Colonic mucosa (tissue), 4 donors: ENCODE measurements at regions not wholly inside any gene's neighbourhood (a gene's known extent, or its start where the extent isn't known, plus 50 kb on each side); places are given as distances from the start of the nearest gene placed in this dataset.
"Not testable (repeated sequence)": the region's sequence is repeated elsewhere in the genome, so short reads cannot be mapped to it uniquely, and the experiment has no call there.

ENCODE experiments used
- DNase-seq: peaks from one replicate; pipeline ENCODE4 v3.0.0-alpha.2; 2020
- H3K27ac ChIP-seq: fragments of 200-600 bp; one replicate; pipeline ENCODE4 v1.8.0; 2021
- H3K27me3 ChIP-seq: fragments of 200-600 bp; one replicate; pipeline ENCODE4 v1.8.0; 2021
- H3K36me3 ChIP-seq: fragments of 200-600 bp; one replicate; pipeline ENCODE4 v1.8.0; 2021
- H3K4me1 ChIP-seq: fragments of 200-600 bp; one replicate; pipeline ENCODE4 v1.8.0; 2021; ENCODE audit warnings: mild to moderate bottlenecking
- H3K4me3 ChIP-seq: fragments of 200-600 bp; one replicate; pipeline ENCODE4 v1.8.0; 2021
- H3K9ac ChIP-seq, 2 donors: one replicate each; pipeline ENCODE4 v1.7.0; 2013; ENCODE audit warnings: control low read depth in 2 of 2, low read depth in 2 of 2, low read length in 2 of 2
- H3K9me3 ChIP-seq: fragments of 200-600 bp; one replicate; pipeline ENCODE4 v1.8.0; 2021
- intact Hi-C: fragments of 100-400 bp; cut with DNase I; formaldehyde crosslinking; loops from one replicate; pipeline ENCODE4 v1.14.1; 2022
- TF ChIP-seq, protein P1 (sequence below): fragments of 200-600 bp; IDR thresholded peaks from one replicate; pipeline ENCODE4 v1.8.0; 2022; ENCODE audit warnings: antibody characterized with exemption, mild to moderate bottlenecking
- donor health status: healthy.
- donor health status: DM: no; HTN: no; CAD: no.
- donor health status: DM: no; HTN: no; CAD: no.

- H3K4me3 ChIP-seq, result no peak overlapping the region
- TF ChIP-seq, protein P1, sequence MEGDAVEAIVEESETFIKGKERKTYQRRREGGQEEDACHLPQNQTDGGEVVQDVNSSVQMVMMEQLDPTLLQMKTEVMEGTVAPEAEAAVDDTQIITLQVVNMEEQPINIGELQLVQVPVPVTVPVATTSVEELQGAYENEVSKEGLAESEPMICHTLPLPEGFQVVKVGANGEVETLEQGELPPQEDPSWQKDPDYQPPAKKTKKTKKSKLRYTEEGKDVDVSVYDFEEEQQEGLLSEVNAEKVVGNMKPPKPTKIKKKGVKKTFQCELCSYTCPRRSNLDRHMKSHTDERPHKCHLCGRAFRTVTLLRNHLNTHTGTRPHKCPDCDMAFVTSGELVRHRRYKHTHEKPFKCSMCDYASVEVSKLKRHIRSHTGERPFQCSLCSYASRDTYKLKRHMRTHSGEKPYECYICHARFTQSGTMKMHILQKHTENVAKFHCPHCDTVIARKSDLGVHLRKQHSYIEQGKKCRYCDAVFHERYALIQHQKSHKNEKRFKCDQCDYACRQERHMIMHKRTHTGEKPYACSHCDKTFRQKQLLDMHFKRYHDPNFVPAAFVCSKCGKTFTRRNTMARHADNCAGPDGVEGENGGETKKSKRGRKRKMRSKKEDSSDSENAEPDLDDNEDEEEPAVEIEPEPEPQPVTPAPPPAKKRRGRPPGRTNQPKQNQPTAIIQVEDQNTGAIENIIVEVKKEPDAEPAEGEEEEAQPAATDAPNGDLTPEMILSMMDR, result no peak
- DNase-seq, result no peak
- intact Hi-C loops, result no loop called here
- H3K4me1 ChIP-seq, result no peaks in the 10 kb centered on the region
- no peaks in the 10 kb centered on the region for H3K27me3 ChIP-seq
- H3K27ac ChIP-seq, result no peak overlapping the region
- no peaks in the 10 kb centered on the region for H3K36me3 ChIP-seq
- H3K9me3 ChIP-seq, result no peaks in the 10 kb centered on the region
- H3K9ac ChIP-seq, result no peak overlapping the region
Measured at GRCh38 chr12:27162229-27162537, 79.8 kb upstream of the C12orf71 start.

DNA sequence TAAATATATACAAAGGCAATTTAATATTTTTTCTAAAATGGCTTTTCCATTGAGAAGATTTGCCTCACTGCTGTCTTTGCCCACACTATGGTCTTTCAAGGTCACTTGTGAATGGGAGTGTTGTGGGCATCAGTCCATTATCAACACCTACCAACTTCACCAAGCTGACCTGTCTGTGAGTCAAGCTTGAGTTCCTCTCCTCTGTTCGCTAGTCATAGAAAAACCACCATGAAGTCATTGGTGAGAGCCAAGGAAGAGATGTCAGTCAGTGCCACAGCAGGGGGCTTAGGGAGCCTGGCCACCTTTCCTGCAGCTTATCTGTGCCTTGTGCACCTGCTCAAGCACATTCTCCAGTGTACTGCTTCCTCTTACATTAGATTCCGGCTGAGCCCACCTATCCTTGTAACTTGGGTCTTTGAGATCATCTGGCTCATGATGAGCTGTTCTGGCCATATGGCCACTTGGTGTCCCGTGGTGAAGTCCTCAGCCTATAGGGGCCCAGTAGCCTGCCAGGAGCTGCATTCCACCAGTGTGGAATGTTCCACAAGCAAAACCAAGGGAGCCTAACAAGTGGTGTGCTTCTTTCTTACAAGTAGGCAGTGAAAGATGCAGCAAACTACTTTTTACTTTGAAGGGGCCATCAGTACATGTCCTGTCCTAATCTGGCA, 80.8 kb upstream of the C12orf71 start:
- Histone ChIP-seq H3K4me3 (no peak overlapping the region), H3K9me3 (no peaks in the 10 kb centered on the region), H3K4me1 (no peaks in the 10 kb centered on the region), H3K9ac (no peak overlapping the region), H3K27ac (no peak overlapping the region), H3K36me3 (no peaks in the 10 kb centered on the region), H3K27me3 (no peaks in the 10 kb centered on the region)
- TF ChIP-seq, protein P1, result no peak
- DNase-seq, result no peak
- intact Hi-C loops, result no loop called here

GRCh38 chr12:27163894-27164293, 80.2 kb upstream of the STK38L start:
- Histone ChIP-seq H3K27me3 (no peaks in the 10 kb centered on the region), H3K9me3 (no peaks in the 10 kb centered on the region), H3K36me3 (no peaks in the 10 kb centered on the region), H3K4me1 (no peaks in the 10 kb centered on the region), H3K9ac (no peak overlapping the region), H3K4me3 (no peak overlapping the region), H3K27ac (no peak overlapping the region)
- intact Hi-C loops, result no loop called here
- no peak for DNase-seq
- TF ChIP-seq, protein P1, result no peak

DNA sequence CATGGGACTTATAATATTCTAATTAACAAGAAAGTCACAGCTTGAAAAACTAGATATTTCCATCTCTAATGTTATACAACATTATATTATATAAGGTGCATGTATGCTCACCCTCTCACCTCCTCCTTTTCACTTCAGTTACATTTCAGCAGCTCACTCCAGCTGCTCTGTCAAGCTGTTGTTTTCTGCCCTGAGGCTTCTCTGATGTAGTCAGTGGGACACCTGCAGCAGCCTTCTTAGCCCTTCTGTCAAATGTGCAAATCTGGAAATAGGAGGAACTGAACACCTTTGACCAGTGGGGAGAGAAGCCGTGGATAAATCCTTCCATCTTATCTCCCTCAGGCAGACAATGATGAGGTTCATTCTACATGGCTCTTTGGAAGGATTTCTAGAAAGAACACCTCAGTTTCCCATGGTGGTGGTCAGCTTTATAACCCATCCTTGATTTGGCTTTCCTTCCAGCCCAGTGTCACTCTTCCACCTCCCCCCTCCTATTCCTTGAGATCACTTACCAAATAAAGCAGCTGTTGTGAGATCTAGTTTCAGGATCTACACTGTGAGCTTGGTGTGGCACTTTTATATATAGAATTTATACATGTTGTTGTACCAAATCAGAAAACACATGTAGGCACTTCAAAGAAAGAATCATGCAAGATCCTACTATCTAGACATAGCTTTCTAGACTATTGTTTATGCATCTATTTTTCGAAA, 79.6 kb upstream of the STK38L start:
- TF ChIP-seq, protein P1, result no peak
- H3K4me3 ChIP-seq, result no peak overlapping the region
- H3K27me3 ChIP-seq, result no peaks in the 10 kb centered on the region
- no peaks in the 10 kb centered on the region for H3K9me3 ChIP-seq
- H3K4me1 ChIP-seq, result no peaks in the 10 kb centered on the region
- intact Hi-C loops, result no loop called here
- DNase-seq, result no peak
- no peak overlapping the region for H3K27ac ChIP-seq
- H3K9ac ChIP-seq, result no peak overlapping the region
- no peaks in the 10 kb centered on the region for H3K36me3 ChIP-seq

GRCh38 chr12:27165958-27166357, 78.1 kb upstream of the STK38L start:
- H3K27ac ChIP-seq, H3K27me3 ChIP-seq, H3K4me3 ChIP-seq, H3K9me3 ChIP-seq, H3K9ac ChIP-seq, H3K4me1 ChIP-seq, H3K36me3 ChIP-seq, DNase-seq, intact Hi-C loops: not testable (repeated sequence)

DNA sequence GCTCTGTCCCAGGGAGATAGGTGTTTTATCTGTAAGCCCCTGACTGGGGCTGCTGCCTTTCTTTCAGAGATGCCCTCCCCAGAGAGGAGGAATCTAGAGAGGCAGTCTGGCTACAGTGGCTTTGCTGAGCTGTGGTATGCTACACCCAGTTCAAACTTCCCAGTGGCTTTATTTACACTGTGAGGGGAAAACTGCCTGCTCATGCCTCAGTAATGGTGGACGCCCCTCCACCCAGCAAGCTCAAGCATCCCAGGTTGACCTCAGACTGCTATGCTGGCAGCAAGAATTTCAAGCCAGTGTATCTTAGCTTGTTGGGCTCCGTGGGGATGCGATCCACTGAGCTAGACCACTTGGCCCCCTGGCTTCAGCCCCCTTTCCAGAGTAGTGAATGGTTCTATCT, 72.6 kb upstream of the STK38L start:
- H3K4me1 ChIP-seq, H3K27me3 ChIP-seq, H3K36me3 ChIP-seq, H3K9me3 ChIP-seq, intact Hi-C loops, DNase-seq, H3K27ac ChIP-seq, H3K9ac ChIP-seq, H3K4me3 ChIP-seq: not testable (repeated sequence)
